ENCODE measurements at regions not wholly inside any gene's neighbourhood (a gene's known extent, or its start where the extent isn't known, plus 50 kb on each side); places are given as distances from the start of the nearest gene placed in this dataset.

GRCh38 chr2:81290846-81291245, 986.3 kb upstream of the LRRTM1 start:
- no peak for TF ChIP-seq POLR2A (IDR thresholded peaks at IDR 0.05; ENCODE audit: low read length)
- TF ChIP-seq GATA1 (IDR thresholded peaks at IDR 0.05; ENCODE audit: low read depth, low read length) = no peak
